A549 (cell line): ENCODE measurements at regions not wholly inside any gene's neighbourhood (a gene's known extent, or its start where the extent isn't known, plus 50 kb on each side); places are given as distances from the start of the nearest gene placed in this dataset.

Experiments used
- ATAC-seq, 2 experiments: fragments of 200-7000 bp in 1 of 2; fragments of >200 bp in 1 of 2; cut with Nextera tagmentation in 1 of 2; cut with Tn5 transposase in 1 of 2; 3 replicates each; pipeline versions ENCODE4 v1.8.0 to v1.9.1; 2018 to 2020; ENCODE audit warnings: mild to moderate bottlenecking in 1 of 2, moderate library complexity in 1 of 2
- CTCF ChIA-PET: fragments of 300-600 bp; sonication (Branson Sonifier 250); formaldehyde crosslinking; extraction: SDS; loops from one replicate; lab custom pipeline; 2021; ENCODE audit warnings: antibody characterized with exemption, inconsistent platforms; lab: Yijun Ruan, JAX
- POLR2A ChIA-PET: fragments of 350-600 bp; formaldehyde crosslinking; extraction: SDS; loops from one replicate; lab custom pipeline; 2021; ENCODE audit warnings: antibody characterized with exemption, inconsistent platforms; lab: Yijun Ruan, JAX
- DNase-seq, 2 experiments: peaks; one replicate each; pipeline versions ENCODE4 v3.0.0 to v3.0.0-alpha.2; 2011 to 2016; ENCODE audit warnings: low read depth in 1 of 2, low spot score in 1 of 2
- FAIRE-seq: peaks from 2 replicates; lab custom pipeline; 2011; peaks lifted over from hg19 to GRCh38; lab: Jason Lieb, UNC
- H3K27ac ChIP-seq, 2 experiments: fragments of >200 bp; sonication (Bioruptor Twin); formaldehyde crosslinking; 3 replicates each; pipeline ENCODE4 v1.5.1; 2016 to 2017
- H3K4me1 ChIP-seq: fragments of >200 bp; sonication (Bioruptor Twin); formaldehyde crosslinking; 3 replicates; pipeline ENCODE4 v1.6.1; 2016
- H3K4me2 ChIP-seq: fragments of >200 bp; sonication (Bioruptor Twin); formaldehyde crosslinking; 3 replicates; pipeline ENCODE4 v1.6.1; 2016
- H3K4me3 ChIP-seq: fragments of >200 bp; sonication (Bioruptor Twin); formaldehyde crosslinking; 3 replicates; pipeline ENCODE4 v1.5.1; 2016
- H3K9me3 ChIP-seq: fragments of >200 bp; sonication (Bioruptor Twin); formaldehyde crosslinking; 3 replicates; pipeline ENCODE4 v1.6.1; 2016
- BHLHE40 ChIP-seq: IDR thresholded peaks from 2 replicates; pipeline ENCODE4 v1.6.1; 2012; ENCODE audit warnings: low read depth, low read length, inconsistent platforms
- CBX2 ChIP-seq: fragments of 200-600 bp; sonication (generic); IDR thresholded peaks from 2 replicates; pipeline ENCODE4 v1.6.1; 2016; ENCODE audit warnings: low read depth, mild to moderate bottlenecking, borderline replicate concordance
- CHD2 ChIP-seq: fragments of 150-350 bp; IDR thresholded peaks from 2 replicates; pipeline ENCODE4 v1.6.1; 2014; ENCODE audit warnings: low read length; ENCODE audit not compliant: partially characterized antibody
- CHD4 ChIP-seq: fragments of 200-600 bp; sonication (generic); IDR thresholded peaks from 2 replicates; pipeline ENCODE4 v1.6.1; 2016; ENCODE audit warnings: antibody characterized with exemption, mild to moderate bottlenecking, borderline replicate concordance
- EHF ChIP-seq: fragments of 250-450 bp; sonication (Bioruptor Pico); IDR thresholded peaks from 2 replicates; pipeline ENCODE4 v1.5.0; 2020; ENCODE audit warnings: mild to moderate bottlenecking
- EP300 ChIP-seq, 2 experiments: fragments of >200 bp; sonication (Bioruptor Twin); formaldehyde crosslinking; IDR thresholded peaks; 2 replicates in 1 of 2; 3 replicates in 1 of 2; pipeline ENCODE4 v1.6.1; 2016 to 2017
- FOSB ChIP-seq: fragments of 250-450 bp; sonication (Bioruptor Pico); IDR thresholded peaks from 2 replicates; pipeline ENCODE4 v1.5.0; 2020; ENCODE audit warnings: mild to moderate bottlenecking, moderate library complexity
- GATA3 ChIP-seq: IDR thresholded peaks from 2 replicates; pipeline ENCODE4 v1.6.1; 2012; ENCODE audit warnings: borderline replicate concordance
- HOXB13 ChIP-seq: fragments of 250-450 bp; sonication (Bioruptor Pico); IDR thresholded peaks from 2 replicates; pipeline ENCODE4 v1.5.0; 2020; ENCODE audit warnings: low read depth, mild to moderate bottlenecking, moderate library complexity
- JUNB ChIP-seq: fragments of >200 bp; sonication (Bioruptor Twin); formaldehyde crosslinking; IDR thresholded peaks from 2 replicates; pipeline ENCODE4 v1.6.1; 2016
- KDM5A ChIP-seq: fragments of 200-600 bp; sonication (generic); IDR thresholded peaks from 2 replicates; pipeline ENCODE4 v1.6.1; 2016; ENCODE audit warnings: antibody characterized with exemption, mild to moderate bottlenecking
- MAFK ChIP-seq: fragments of 450-650 bp; IDR thresholded peaks from 2 replicates; pipeline ENCODE4 v1.6.1; 2014; ENCODE audit not compliant: partially characterized antibody
- MAZ ChIP-seq: fragments of 150-350 bp; IDR thresholded peaks from 2 replicates; pipeline ENCODE4 v1.6.1; 2014; ENCODE audit warnings: antibody characterized with exemption, low read depth, low read length, borderline replicate concordance
- MYC ChIP-seq: IDR thresholded peaks from 2 replicates; pipeline ENCODE4 v1.6.1; 2012; ENCODE audit warnings: mild to moderate bottlenecking, inconsistent platforms, low read length, improper control_type of control experiment, borderline replicate concordance
- POLR2AphosphoS2 ChIP-seq: conservative IDR thresholded peaks from 2 replicates; pipeline ENCODE4 v1.6.1; 2012; ENCODE audit warnings: low read length, improper control_type of control experiment, inconsistent platforms
- RAD21 ChIP-seq, 2 experiments: fragments of >200 bp in 1 of 2; sonication (Bioruptor Twin) in 1 of 2; formaldehyde crosslinking in 1 of 2; IDR thresholded peaks in 1 of 2; conservative IDR thresholded peaks in 1 of 2; 2 replicates in 1 of 2; 3 replicates in 1 of 2; pipeline ENCODE4 v1.6.1; 2012 to 2018; ENCODE audit warnings: inconsistent platforms in 1 of 2
- RCOR1 ChIP-seq: fragments of 150-350 bp; IDR thresholded peaks from 2 replicates; pipeline ENCODE4 v1.6.1; 2014; ENCODE audit warnings: antibody characterized with exemption, low read length, low read depth
- RFX5 ChIP-seq: fragments of 450-650 bp; IDR thresholded peaks from 2 replicates; pipeline ENCODE4 v1.7.1; 2014; ENCODE audit warnings: antibody characterized with exemption, mild to moderate bottlenecking, moderate library complexity
- SREBF2 ChIP-seq: fragments of 450-650 bp; IDR thresholded peaks from 2 replicates; pipeline ENCODE4 v1.6.1; 2014; ENCODE audit warnings: mild to moderate bottlenecking, moderate library complexity
- TFCP2L1 ChIP-seq: fragments of 250-450 bp; sonication (Bioruptor Pico); IDR thresholded peaks from 2 replicates; pipeline ENCODE4 v1.5.0; 2021; ENCODE audit warnings: mild to moderate bottlenecking
- TP53 ChIP-seq: fragments of 250-450 bp; sonication (Bioruptor Pico); IDR thresholded peaks from 2 replicates; pipeline ENCODE4 v1.5.0; 2021; ENCODE audit warnings: mild to moderate bottlenecking, moderate library complexity
- ZFP36 ChIP-seq: fragments of 450-650 bp; IDR thresholded peaks from 2 replicates; pipeline ENCODE4 v1.6.1; 2014; ENCODE audit warnings: borderline replicate concordance; ENCODE audit not compliant: partially characterized antibody
- WGBS: methylation state at CpG from one replicate; pipeline ENCODE4 v1.1.6; 2017; ENCODE audit errors: missing lambda C conversion rate; 5-methylcytosine and 5-hydroxymethylcytosine counted together
- TF ChIP-seq, protein P1 (sequence below): fragments of 250-450 bp; sonication (Bioruptor Pico); IDR thresholded peaks from 2 replicates; pipeline ENCODE4 v1.5.0; 2020; ENCODE audit warnings: low read depth, mild to moderate bottlenecking, moderate library complexity
- TF ChIP-seq, protein P2 (sequence below): IDR thresholded peaks from 2 replicates; pipeline ENCODE4 v1.6.1; 2012
- TF ChIP-seq, protein P3 (sequence below): fragments of 250-450 bp; sonication (Bioruptor Pico); IDR thresholded peaks from 2 replicates; pipeline ENCODE4 v1.5.0; 2021; ENCODE audit warnings: mild to moderate bottlenecking, moderate library complexity, borderline replicate concordance
- TF ChIP-seq, protein P4 (sequence below): IDR thresholded peaks from 2 replicates; pipeline ENCODE4 v1.6.1; 2012

DNA sequence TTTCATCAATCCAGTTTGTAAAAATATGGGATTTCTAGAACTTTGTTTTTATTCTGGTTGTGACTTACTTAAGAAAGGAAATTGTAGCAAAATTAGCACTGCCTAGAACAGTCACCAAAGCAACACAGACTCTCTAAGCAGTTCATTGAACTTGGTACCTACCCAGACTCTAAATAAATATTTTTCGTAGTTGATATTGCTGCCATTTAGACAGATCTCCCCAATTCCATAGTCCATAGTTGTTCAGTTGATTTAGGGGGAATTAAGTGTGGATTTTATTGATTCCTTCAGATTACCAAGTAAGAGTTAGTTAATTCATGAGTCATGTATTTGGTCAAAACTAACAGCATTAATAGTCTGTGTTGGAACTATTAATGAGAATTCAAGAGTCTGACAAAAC, 822.5 kb downstream of the DHX35 start:
- ChIA-PET CTCF (no interaction called here), POLR2A (no interaction called here)
- Histone ChIP-seq H3K4me1 (no peaks in the 10 kb centered on the region), H3K4me3 (no peak overlapping the region), H3K9me3 (no peaks in the 10 kb centered on the region), H3K4me2 (no peak overlapping the region), H3K27ac (no peak overlapping the region)
- no peak for FAIRE-seq
- TF ChIP-seq MAFK (no peak), MAZ (no peak), CHD4 (no peak), CBX2 (no peak), ZFP36 (no peak), KDM5A (no peak), SREBF2 (no peak), JUNB (no peak), RFX5 (no peak), MYC (no peak), EP300 (IDR thresholded peaks at IDR 0.05) (no peak), GATA3 (no peak)
- TF ChIP-seq, protein P1, sequence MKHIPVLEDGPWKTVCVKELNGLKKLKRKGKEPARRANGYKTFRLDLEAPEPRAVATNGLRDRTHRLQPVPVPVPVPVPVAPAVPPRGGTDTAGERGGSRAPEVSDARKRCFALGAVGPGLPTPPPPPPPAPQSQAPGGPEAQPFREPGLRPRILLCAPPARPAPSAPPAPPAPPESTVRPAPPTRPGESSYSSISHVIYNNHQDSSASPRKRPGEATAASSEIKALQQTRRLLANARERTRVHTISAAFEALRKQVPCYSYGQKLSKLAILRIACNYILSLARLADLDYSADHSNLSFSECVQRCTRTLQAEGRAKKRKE: no peak
- TF ChIP-seq, protein P2, sequence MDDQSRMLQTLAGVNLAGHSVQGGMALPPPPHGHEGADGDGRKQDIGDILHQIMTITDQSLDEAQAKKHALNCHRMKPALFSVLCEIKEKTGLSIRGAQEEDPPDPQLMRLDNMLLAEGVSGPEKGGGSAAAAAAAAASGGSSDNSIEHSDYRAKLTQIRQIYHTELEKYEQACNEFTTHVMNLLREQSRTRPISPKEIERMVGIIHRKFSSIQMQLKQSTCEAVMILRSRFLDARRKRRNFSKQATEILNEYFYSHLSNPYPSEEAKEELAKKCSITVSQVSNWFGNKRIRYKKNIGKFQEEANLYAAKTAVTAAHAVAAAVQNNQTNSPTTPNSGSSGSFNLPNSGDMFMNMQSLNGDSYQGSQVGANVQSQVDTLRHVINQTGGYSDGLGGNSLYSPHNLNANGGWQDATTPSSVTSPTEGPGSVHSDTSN: no peak
- TF ChIP-seq, protein P3, sequence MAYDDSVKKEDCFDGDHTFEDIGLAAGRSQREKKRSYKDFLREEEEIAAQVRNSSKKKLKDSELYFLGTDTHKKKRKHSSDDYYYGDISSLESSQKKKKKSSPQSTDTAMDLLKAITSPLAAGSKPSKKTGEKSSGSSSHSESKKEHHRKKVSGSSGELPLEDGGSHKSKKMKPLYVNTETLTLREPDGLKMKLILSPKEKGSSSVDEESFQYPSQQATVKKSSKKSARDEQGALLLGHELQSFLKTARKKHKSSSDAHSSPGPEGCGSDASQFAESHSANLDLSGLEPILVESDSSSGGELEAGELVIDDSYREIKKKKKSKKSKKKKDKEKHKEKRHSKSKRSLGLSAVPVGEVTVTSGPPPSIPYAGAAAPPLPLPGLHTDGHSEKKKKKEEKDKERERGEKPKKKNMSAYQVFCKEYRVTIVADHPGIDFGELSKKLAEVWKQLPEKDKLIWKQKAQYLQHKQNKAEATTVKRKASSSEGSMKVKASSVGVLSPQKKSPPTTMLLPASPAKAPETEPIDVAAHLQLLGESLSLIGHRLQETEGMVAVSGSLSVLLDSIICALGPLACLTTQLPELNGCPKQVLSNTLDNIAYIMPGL (CRISPR knock-in tag): no peak
- TF ChIP-seq, protein P4, sequence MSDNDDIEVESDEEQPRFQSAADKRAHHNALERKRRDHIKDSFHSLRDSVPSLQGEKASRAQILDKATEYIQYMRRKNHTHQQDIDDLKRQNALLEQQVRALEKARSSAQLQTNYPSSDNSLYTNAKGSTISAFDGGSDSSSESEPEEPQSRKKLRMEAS: no peak
- WGBS: 3% methylated on average over 1 of the region's 1 CpG
- DNase-seq: no peak
- no peak for ATAC-seq

DNA sequence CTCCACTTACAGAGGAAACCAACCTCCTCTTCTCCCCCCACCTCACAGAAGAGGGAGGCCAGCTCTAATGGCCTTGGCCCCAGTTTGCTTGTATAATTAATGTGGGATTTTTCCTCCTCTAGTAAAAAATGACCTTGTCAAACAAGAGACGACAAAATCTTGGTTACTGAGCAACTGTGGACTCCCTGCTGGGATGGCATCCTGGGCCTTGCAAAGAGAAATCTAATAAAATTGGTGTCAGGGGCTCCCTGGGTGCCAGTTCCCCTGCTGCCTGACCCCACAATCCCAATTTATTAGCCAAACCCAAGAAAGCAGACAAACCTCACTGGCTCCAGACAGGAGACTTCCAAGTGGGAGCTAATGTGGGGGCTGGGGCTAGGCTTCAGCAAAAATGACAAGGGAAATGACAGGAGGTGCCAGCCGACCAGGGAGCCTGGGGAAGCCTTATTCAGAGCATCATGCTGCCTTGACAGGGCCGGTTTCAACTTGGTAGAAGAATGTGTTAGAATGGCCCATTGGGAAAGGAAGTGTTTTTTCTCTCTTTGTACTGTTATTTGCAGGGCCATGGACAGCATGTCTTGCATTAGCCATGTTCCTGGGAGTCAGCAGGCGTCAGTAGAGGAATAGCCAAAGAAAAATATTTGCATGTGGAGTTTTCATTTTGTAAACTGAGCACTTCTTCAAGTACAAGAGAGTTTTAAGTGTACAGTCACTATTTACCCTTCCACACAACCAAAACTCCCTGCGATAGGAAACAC, 816.9 kb downstream of the DHX35 start:
- no peak overlapping the region for H3K27ac ChIP-seq
- no peak overlapping the region for H3K4me2 ChIP-seq
- no peaks in the 10 kb centered on the region for H3K9me3 ChIP-seq
- DNase-seq (no peak), ATAC-seq (no peak), FAIRE-seq (no peak)
- ChIA-PET POLR2A (no interaction called here), CTCF (no interaction called here)
- TF ChIP-seq BHLHE40 (no peak), RAD21 (conservative IDR thresholded peaks at IDR 0.05 in 1 of 2, IDR thresholded peaks at IDR 0.05 in 1 of 2) (no peak), HOXB13 (CRISPR knock-in tag) (no peak), MAFK (no peak), TFCP2L1 (CRISPR knock-in tag) (no peak), MYC (no peak), RCOR1 (no peak), CHD2 (no peak), EHF (CRISPR knock-in tag) (no peak), TP53 (CRISPR knock-in tag) (no peak), POLR2AphosphoS2 (no peak), FOSB (no peak)
- TF ChIP-seq, protein P1: no peak
- H3K4me3 ChIP-seq: no peak overlapping the region
- no peaks in the 10 kb centered on the region for H3K4me1 ChIP-seq
- WGBS: 3% methylated on average over 5 of the region's 5 CpGs
